NCI-H226 (cell line): ENCODE measurements at regions not wholly inside any gene's neighbourhood (a gene's known extent, or its start where the extent isn't known, plus 50 kb on each side); places are given as distances from the start of the nearest gene placed in this dataset.

ENCODE experiments used
- DNase-seq: peaks from one replicate; pipeline ENCODE4 v3.0.0-alpha.2; 2015

DNA sequence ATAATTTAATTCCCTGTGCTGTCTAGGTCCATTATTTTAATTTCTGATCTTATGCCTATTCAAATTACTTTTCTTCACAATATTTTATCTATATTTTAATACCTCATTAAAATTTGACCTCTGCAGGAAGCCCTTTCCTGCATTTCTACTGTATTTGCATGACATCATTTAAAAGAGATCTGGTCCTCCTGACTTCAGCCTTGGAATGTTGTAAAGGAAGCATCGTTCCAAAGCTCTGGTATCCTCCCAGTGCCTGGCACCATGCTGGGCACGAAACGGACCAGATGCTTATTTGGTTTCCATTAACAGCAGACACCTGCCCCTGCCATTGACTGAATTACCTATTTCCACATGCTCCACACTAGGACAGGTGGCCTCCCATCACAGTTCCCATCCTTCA is 247.5 kb downstream of the KLF6 start:
- DNase-seq: no peak

DNA sequence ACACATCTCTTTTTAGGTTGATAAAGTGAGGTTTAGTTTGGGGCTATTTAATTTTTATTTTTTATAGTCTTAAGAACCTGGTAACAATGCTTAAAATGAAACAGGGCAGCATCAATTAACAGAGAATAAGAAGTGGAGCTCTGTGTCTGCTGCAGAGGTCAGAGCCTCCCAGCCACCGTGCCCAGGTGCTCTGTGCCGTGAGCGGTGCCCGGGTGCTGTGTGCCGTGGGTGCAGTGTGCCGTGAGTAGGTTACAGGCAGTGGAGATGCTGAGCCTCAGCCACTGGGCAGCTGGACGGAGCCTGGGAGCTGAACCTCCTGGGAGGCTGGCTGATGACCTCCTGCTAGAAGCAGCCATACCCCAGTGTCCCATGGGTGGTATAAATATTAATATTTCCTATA is 250.0 kb downstream of the KLF6 start:
- DNase-seq: no peak

DNA sequence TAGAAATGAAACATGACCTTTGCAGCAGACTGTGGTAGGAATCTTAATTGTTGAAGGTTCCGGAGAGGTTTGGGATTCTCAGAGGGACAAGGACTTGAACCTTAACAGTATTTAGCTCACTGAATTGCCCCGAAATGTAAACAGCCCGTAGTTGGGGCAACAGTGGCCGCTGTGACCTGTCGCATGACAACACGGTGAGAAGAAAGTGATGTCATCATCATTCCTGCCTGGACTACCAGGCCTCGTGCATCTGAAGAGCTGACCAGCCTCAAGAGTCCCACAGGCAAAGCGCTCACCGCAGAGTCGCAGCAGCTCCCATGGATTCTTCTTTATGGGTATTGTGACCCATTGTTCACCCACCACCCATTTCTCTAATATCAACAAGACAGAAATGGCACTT is 250.6 kb downstream of the KLF6 start:
- DNase-seq: no peak

DNA sequence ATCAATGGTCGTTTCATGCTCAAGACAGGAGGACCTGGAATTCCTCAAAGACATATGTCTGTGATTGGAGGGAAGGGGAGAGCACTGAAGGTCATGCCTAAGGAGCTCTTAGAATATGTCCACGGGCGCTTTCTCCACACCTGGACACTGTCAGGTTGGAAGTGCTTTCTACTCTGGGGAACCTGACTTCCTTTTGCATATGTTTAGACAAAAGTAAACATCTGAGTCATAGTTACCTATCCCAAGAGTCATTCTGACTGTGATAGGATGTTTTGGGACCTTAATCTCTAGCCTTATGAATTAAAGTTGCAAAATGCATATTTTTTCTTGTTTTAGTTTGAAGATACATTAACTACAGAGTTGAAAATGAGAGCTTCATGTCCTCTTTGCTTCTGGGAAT is 251.7 kb downstream of the KLF6 start:
- no peak for DNase-seq

DNA sequence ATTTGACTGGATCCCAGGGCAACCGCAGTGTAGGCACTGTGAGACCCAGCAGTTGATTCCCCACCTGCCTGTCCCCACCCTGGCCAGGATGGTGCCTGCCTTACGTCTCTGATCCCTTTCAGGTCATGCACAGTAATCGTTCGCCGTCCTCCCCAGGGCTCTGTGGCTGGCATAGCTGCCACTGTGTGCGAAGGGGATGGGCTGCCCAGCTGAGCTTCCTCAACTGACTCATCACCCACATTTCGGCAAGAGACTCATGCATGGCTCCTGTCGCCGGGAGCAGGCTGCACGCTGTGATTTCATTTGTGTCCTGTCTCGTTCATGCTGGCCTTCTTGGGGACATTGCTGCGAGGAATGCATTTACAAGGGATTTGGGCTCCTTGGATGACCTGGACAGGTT is 252.4 kb downstream of the KLF6 start:
- no peak for DNase-seq

DNA sequence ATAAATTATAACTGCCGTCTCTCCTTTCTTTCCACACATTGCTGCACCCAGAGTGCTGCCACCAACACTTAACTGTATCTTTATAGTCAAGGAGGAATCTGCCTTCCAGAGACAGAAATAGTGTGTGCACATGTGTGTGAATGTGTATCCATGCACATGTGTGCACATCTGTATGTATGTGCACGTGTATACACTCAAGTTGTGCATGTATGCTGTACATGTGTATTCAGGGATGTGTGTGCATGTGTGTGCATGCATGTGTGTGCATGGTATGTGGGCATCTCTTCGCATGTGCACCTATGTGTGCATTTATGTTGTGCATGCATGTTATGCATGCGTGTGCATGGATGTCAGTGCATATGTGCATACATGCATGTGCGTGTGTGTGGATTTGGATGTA is 253.3 kb downstream of the KLF6 start:
- no peak for DNase-seq

DNA sequence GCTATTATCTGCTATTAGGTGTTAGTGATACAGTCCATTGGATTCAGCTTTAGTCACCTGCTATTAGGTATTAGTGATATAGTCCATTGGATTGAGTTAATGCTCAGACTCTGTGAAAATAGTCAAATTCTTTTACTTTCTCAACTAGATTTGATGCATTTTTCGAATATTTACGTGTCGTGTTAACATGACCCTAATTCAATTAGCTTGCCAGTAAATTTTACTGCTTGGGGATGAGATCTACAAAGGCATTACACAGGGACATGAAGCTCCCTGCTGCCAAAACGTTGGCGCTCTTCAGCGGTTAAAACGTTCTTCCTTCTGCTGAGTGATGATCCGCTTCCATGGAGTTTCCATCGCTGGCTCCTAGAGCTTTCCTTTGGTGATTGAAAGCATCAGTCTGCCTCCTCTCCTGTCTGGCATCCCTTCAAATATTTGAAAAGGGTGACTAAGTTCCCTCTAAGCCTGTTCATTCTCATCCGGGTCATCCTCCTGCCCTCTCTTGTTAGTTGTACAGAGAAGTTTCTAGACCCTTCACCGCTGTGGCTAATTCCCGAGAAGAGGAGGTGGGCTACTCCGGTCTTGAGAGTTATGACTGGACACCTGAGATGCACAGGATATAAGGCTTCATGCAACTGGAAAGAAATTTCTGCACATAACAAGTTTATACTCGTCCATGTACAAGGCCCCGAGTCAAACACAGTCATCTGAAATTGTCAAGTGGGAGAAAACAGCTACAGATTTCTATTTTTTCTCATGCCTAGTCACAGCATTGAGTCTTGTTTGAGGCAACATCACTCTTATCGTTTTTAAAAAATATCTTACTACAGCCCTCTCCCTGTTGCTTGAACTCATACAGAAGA is 254.0 kb downstream of the KLF6 start:
- no peak for DNase-seq

DNA sequence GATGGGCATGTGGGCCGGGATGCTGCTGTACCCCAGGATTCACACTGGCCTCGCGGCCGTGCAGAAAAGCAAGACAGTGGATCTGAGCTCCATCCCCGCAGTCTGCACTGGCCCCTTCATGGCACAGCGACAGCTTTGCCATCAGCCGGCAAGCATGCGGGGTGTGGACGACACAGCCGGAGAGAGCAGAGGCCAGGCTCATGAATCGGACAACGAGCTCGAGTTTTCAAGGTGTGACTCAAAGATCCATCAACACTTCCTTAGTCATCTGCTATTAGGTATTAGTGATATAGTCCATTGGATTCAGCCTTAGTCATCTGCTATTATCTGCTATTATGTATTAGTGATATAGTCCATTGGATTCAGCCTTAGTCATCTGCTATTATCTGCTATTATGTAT is 254.7 kb downstream of the KLF6 start:
- DNase-seq: peak; percentile 31

DNA sequence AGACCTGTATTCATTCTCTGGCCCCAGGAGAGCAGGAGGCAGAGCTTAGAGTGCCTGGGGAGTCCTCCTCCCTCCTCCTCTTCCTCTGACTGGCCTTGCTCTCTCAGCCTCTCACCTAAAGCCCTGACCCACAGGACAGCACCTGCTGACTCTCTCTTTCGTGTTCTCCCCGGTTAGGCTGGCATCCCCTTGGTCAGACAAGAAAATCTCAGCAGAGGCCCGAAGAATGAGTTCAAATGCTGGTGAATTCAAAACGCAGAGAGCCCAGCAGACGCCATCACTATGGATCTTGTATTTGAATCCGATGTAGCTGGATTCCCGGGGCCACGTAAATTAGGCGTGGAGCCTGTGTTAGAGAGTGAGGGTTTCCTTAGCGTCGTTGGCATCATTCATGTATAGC is 255.3 kb downstream of the KLF6 start:
- no peak for DNase-seq

DNA sequence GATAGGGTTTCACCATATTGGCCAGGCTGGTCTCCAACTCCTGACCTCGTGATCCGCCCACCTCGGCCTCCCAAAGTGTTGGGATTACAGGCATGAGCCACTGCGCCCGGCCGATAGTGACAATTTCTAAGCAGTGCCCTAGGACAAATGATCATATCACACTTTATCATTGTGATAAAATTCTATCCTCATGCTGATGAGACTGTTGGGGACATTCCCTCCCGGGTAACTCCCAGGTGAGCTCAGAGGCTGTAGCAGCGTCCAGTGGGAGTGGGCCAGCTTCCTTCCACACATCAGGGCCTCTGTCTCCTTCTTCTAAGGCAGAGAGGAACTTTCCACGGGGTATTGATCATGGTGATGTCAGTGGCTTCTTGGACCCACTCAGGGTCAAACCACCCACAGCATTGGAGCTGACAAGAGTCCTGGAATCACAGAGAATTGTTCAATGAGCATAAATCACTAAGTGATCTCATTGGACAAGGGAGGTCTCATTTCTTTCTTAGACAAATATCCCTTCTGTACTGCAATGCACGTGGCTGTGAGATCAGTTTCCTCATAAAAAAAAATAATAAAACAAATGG is 256.1 kb downstream of the KLF6 start:
- DNase-seq: no peak

DNA sequence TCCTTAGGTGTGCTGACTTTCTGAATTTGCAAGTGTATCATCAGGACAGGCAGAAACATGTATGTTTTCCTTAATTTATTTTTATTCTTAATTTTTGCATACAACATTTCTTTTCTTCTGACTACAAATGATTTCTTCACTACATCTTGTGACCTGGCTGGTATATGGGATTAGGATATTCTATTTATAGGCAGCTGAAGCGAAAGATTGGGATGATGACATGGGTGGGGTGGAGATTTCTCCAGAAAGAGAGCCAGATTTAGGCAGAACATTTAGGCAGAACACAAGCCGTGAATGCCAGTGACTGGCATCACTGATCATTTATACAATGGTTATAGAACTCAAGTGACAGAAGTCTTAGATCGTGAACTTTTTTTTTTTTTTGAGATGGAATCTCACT is 256.7 kb downstream of the KLF6 start:
- no peak for DNase-seq

DNA sequence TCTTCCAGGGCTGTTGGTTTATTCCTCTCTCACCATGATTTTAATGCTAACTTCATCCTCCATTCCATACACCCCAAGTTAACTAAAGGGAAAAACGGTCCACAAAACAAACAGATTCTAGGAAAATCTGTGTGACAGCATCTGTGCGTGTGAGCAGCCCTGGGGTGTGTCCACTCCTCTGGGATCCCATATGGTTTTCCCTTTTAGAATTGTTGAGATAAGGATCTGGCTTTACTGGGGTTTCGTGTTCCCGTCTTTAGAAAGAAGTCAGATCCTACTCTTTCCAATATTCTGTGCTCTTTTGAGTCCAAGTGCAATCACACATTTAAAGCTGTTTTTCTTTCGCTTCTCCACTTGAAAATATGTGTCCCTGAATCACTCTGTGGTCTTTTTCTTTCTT is 257.1 kb downstream of the KLF6 start:
- no peak for DNase-seq

DNA sequence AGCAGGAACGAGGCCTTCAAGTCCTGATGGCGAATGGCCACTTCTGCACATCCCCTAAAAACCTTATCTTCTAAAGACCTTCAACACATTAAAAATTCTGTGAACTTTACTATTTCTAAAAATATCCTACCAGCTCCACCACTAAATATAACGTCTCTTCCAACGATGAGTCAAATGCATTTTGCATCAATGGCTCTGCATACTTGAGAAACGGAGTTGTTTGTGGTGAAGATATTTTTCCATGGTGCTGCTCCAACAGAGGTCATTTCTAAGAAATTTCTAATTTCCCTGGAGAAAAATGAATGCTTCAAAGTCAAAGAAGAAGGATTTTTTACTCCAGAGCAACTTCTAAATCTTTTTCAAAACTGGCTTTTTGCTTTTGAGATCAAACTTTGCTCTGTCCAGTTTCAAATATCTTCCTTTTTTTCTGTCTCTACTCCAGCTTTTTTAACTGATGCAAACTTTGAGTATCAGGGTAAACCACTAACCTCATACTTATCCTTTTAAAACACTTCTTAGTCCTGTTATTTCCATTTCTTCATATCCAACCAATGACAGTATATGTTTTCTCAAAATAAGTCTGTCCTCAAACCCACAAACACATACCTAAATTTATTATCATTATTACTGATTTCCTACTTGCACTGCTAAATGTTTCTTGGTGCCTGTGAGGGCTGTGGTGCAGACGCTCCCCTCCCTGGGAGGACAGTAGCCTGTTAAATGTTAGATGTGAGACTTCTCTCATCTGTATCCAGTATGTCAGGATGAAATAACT is 258.1 kb downstream of the KLF6 start:
- DNase-seq: no peak

DNA sequence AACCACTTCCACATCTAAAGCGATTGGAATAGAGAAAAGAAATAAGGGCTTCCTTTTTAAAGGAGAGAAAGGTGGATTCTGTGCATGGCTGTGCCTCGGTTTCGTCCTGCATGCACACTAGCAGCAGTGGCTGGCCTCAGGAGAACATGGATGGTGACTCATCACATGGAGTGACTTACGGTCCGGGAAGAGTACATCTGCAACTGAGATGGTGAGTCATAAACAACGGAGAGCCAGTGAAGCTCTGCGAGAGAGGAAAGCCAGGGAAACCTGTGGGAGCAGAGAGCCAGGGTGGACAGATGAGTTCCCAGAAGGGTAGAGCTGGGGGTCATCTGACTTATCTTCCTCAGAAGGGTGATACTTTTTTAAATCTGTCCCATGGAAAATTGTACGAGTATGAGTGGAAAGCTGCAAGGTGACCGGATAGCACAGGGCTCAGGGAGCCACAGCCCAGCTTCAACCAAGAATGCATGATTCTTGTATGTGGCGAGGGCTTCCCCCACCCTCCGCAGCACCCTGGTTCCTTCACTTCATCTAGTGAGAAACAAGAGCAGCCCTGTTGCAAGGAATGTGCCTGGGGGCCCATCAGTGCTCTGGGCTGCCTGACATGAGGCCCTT is 259.1 kb downstream of the KLF6 start:
- peak; percentile 82 for DNase-seq

DNA sequence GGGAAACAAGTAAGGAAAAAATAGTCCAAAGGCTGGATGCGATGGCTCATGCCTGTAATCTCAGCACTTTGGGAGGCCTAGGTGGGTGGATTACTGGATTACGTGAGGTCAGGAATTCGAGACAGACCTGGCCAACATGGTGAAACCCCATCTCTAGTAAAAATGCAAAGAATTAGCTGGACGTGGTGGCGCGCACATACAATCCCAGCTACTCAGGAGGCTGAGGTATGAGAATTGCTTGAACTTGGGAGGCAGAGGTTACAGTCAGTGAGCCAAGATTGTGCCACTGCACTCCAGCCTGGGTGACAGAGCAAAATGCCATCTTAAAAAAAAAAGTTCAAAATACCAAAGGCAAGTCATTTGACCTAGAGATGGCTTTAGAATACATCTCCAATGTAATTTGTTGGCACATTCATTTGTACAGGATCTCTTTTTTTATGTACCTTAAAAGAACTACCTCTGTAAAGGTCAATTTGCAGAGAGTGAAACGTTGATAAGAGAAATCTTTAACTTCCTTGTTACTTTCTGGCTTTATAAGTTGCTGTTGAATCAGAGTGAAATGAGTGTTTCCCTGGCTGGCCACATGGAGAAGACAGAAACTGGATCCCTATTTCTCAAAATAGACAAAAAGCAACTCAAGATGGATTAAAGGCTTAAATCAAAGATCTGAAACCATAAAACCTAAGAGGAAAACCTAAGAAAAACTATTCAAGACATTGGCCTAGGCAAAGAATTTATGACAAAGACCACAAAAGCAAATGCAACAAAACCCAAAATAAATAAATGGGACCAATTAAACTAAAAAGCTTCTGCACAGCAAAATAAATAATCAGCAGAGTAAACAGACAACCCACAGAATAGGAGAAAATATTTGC is 260.7 kb downstream of the KLF6 start:
- DNase-seq: no peak

DNA sequence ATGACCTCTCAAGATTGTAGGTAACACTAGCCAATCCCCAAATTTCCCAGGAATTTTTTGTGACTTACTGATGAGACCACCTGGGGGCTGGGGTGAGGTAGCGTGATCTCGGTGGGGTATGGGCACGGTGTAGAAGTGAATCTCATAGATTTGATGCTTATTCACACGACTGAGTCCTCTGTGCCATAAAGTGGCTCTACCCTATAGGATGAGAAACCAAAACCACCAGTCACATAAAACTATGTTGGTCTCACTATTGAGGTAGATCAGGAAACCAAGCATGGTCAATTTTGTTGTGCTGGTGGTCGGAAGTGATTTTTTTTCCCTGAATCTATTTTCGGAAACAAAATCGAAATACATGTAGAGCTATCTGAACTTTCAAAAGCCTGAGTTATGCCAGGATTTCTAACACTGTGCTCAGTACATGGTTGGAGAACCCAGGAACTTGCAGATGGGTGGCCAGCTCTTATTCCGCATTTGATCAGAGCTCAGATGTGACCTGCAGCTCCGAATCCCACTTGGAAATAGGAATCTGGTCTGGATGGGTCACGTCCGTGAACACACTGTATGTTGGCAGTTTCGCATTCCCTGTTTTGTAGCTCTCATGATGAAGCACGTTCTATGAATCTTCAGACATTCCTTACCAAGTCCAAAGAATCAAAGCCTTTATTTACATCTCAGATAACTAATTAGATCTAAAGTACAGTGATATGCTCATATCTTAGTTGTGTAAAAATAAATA is 261.5 kb downstream of the KLF6 start:
- no peak for DNase-seq

DNA sequence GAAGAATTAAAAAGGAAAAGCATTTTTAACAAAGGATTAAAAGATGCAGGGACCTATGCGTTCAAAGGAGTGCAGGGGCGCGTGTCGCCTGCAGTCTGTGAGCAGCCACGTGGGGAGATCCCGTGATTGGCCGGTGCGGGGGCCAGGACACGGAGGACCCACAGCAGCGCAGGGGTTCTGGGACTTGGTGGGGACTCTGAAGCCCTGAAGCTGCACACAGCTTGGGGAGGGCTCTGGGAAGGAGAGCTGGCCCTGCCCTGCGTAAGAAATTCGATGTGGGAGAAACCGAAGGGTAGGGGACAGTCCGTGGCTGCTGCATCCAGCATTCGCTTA is 268.1 kb downstream of the KLF6 start:
- DNase-seq: no peak

DNA sequence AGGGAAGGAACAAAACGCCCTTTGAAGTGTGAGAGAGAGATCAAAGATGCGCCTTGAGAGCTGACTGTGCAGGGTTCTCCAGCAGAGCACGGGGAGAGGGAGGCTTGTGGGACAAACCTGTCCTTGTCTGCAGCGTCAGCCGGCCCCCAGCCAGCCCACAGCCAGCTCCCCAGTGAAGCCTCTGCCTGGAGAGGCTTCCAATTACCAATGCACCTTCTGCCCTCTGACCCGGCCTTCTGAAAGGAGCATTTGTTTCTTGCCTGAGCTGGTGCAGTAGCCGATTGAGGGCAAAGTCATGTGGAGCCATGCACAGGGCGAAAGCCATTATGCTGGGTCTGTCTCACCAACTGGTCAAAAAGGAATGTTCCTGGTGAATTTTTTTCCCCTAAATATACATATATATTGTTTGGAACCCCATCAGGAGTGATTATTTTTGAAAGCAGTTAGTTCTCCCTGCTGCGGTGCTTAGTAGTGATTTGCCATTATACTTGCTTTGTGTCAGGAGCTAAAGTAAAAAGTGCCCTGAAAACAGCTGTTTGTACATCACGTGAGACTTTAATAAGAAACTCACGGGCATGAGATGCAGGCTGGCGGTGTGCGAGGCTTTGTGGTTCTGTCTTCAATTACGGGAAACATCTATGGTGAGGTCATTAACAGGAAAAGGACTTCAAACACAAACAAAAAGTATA is 268.6 kb downstream of the KLF6 start:
- no peak for DNase-seq

DNA sequence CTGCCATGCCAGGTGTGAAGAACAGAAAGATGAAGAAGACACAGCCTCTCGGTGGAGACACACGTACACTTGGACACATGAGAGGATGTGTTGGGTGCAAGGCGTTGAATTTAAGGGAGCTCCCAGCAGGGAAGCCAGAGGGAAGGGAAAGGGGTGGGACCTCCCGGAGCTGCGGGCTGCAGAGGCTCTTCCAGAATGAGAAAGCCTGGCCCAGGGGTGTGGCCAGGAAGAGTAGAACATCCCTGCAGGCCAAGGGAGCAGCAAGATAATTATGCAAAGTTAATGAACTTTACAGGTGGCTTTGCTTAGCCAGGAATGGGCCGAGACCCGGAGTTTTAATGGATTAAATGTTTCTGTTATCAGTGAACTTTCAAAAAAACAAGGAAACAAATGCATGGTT is 270.3 kb downstream of the KLF6 start:
- no peak for DNase-seq

DNA sequence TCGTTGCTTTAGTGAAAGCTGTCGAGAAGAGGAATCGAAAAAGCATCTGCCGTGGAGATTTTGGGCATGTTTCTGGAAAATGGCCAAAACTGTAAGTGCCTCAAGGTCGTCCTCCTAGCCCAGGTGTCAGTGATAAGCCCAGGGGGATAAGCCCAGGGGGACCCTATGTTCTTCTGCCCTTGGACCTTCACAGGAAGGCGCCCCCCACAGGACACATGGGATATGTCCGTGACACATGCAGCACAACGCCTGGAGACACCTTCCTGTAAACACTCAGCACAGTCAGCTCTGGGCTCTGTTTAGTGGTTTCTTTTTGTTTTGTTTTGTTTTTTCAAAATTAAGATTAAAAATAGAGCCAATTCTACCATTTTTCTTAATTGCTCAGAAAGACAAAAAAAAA is 272.7 kb downstream of the KLF6 start:
- no peak for DNase-seq

DNA sequence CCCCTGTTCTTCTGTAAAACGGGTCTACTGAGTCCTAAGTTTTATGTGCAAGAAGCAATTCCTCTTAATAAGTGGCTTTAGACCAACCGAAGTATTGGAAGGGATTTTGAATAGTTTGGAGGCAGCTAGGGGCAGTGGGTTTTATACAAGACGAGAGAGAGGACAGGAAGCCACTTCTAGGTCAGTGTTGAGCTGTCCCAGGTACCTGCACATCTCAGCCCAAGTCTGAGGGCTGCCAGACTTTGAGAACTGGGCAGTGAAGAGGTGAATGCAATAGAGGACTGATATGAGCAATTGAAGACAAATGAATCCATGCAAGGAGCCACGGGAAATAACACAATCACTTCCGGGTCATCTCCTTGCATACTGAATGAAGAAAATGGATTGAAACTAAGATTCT is 273.5 kb downstream of the KLF6 start:
- DNase-seq: no peak
